DOHH2 (cell line): ENCODE measurements at regions not wholly inside any gene's neighbourhood (a gene's known extent, or its start where the extent isn't known, plus 50 kb on each side); places are given as distances from the start of the nearest gene placed in this dataset.

ENCODE experiments used
- H3F3A ChIP-seq: fragments of 200-600 bp; sonication (generic), shearing (Covaris generic); 2 replicates; pipeline ENCODE4 v1.6.0; 2016; ENCODE audit warnings: antibody characterized with exemption, mild to moderate bottlenecking; ENCODE audit not compliant: control insufficient read depth, insufficient read depth
- H3K27ac ChIP-seq: fragments of 200-600 bp; sonication (generic); 2 replicates; pipeline ENCODE4 v1.5.1; 2014; ENCODE audit warnings: low read depth, mild to moderate bottlenecking, low read length, moderate library complexity
- H3K27me3 ChIP-seq: fragments of 200-600 bp; sonication (generic); 2 replicates; pipeline ENCODE4 v1.6.1; 2014; ENCODE audit warnings: mild to moderate bottlenecking, low read length, mixed read lengths; ENCODE audit not compliant: control insufficient read depth
- H3K36me3 ChIP-seq: fragments of 200-600 bp; sonication (generic); 2 replicates; pipeline ENCODE4 v1.6.1; 2014; ENCODE audit warnings: mild to moderate bottlenecking, low read length, moderate library complexity, mixed read lengths; ENCODE audit not compliant: control insufficient read depth
- H3K4me1 ChIP-seq: fragments of 200-600 bp; sonication (generic); 2 replicates; pipeline ENCODE4 v1.6.1; 2014; ENCODE audit warnings: mild to moderate bottlenecking, low read length, mixed read lengths; ENCODE audit not compliant: control insufficient read depth
- H3K4me2 ChIP-seq: fragments of 200-600 bp; sonication (generic); 2 replicates; pipeline ENCODE4 v1.6.0; 2014; ENCODE audit warnings: mild to moderate bottlenecking, low read length, moderate library complexity
- H3K4me3 ChIP-seq: fragments of 200-600 bp; sonication (generic); 2 replicates; pipeline ENCODE4 v1.5.1; 2014; ENCODE audit warnings: mild to moderate bottlenecking, low read length, mixed read lengths
- H3K79me2 ChIP-seq: fragments of 200-600 bp; sonication (generic); 2 replicates; pipeline ENCODE4 v1.6.1; 2014; ENCODE audit warnings: mild to moderate bottlenecking, low read length, mixed read lengths; ENCODE audit not compliant: control insufficient read depth
- H3K9me2 ChIP-seq: fragments of 200-600 bp; sonication (generic); replicated peaks from 2 replicates; pipeline ENCODE4 v1.6.1; 2014; ENCODE audit warnings: mild to moderate bottlenecking, low read length, mixed read lengths; ENCODE audit not compliant: control insufficient read depth
- H3K9me3 ChIP-seq: fragments of 200-600 bp; sonication (generic); 2 replicates; pipeline ENCODE4 v1.6.1; 2014; ENCODE audit warnings: antibody characterized with exemption, low read length, mixed read lengths; ENCODE audit not compliant: control insufficient read depth, insufficient read depth
- H4K20me1 ChIP-seq: fragments of 200-600 bp; sonication (generic); 2 replicates; pipeline ENCODE4 v1.6.0; 2014; ENCODE audit warnings: low read depth, mild to moderate bottlenecking, antibody characterized with exemption, low read length, moderate library complexity; ENCODE audit not compliant: control insufficient read depth, insufficient read depth
- CTCF ChIP-seq: fragments of 200-600 bp; sonication (generic); IDR thresholded peaks from one replicate; pipeline ENCODE4 v1.5.1; 2014; ENCODE audit warnings: antibody characterized with exemption, mild to moderate bottlenecking, low read depth, low read length; ENCODE audit not compliant: poor library complexity, severe bottlenecking
- EZH2phosphoT487 ChIP-seq: fragments of 200-600 bp; sonication (generic); IDR thresholded peaks from 2 replicates; pipeline ENCODE4 v1.6.1; 2017; ENCODE audit warnings: borderline replicate concordance, mild to moderate bottlenecking, antibody characterized with exemption, low read length, moderate library complexity, mixed read lengths

GRCh38 chr1:219050086-219050821 is 123.4 kb upstream of the LYPLAL1 start:
- H3F3A ChIP-seq = no peaks in the 10 kb centered on the region
- no peaks in the 10 kb centered on the region for H3K4me1 ChIP-seq
- H3K27me3 ChIP-seq = no peaks in the 10 kb centered on the region
- TF ChIP-seq CTCF (no peak), EZH2phosphoT487 (no peak)
- H3K9me3 ChIP-seq = no peaks in the 10 kb centered on the region
- H3K27ac ChIP-seq = no peak overlapping the region
- no peak overlapping the region for H3K4me2 ChIP-seq
- no peaks in the 10 kb centered on the region for H3K79me2 ChIP-seq
- no peak overlapping the region for H3K4me3 ChIP-seq
- H3K36me3 ChIP-seq = no peaks in the 10 kb centered on the region
- no peaks in the 10 kb centered on the region for H4K20me1 ChIP-seq
- H3K9me2 ChIP-seq = no peaks in the 10 kb centered on the region

- Histone ChIP-seq H3K4me1 (no peaks in the 10 kb centered on the region), H3K27ac (no peak overlapping the region), H3K79me2 (no peaks in the 10 kb centered on the region), H3F3A (no peaks in the 10 kb centered on the region), H3K4me2 (no peak overlapping the region), H3K4me3 (no peak overlapping the region), H3K27me3 (no peaks in the 10 kb centered on the region), H3K9me3 (no peaks in the 10 kb centered on the region), H4K20me1 (no peaks in the 10 kb centered on the region), H3K9me2 (no peaks in the 10 kb centered on the region), H3K36me3 (no peaks in the 10 kb centered on the region)
- no peak for TF ChIP-seq CTCF
- TF ChIP-seq EZH2phosphoT487 = no peak
Observed at GRCh38 chr1:219050822-219051125, 122.9 kb upstream of the LYPLAL1 start.

GRCh38 chr1:219051547-219051946 is 122.1 kb upstream of the LYPLAL1 start:
- Histone ChIP-seq H3K36me3 (no peaks in the 10 kb centered on the region), H4K20me1 (no peaks in the 10 kb centered on the region), H3K4me2 (no peak overlapping the region), H3K4me3 (no peak overlapping the region), H3K9me2 (no peaks in the 10 kb centered on the region), H3F3A (no peaks in the 10 kb centered on the region), H3K9me3 (no peaks in the 10 kb centered on the region), H3K27ac (no peak overlapping the region), H3K79me2 (no peaks in the 10 kb centered on the region), H3K4me1 (no peaks in the 10 kb centered on the region), H3K27me3 (no peaks in the 10 kb centered on the region)
- no peak for TF ChIP-seq EZH2phosphoT487
- TF ChIP-seq CTCF = no peak
